SK-N-SH (cell line): ENCODE measurements at regions not wholly inside any gene's neighbourhood (a gene's known extent, or its start where the extent isn't known, plus 50 kb on each side); places are given as distances from the start of the nearest gene placed in this dataset.

Experiments used
- CTCF ChIP-seq: fragments of 200-600 bp; sonication (generic); IDR thresholded peaks from 2 replicates; pipeline ENCODE4 v1.6.1; 2017; ENCODE audit warnings: antibody characterized with exemption, mild to moderate bottlenecking, moderate library complexity
- GABPA ChIP-seq: IDR thresholded peaks from 2 replicates; pipeline ENCODE4 v1.4.0; 2012; ENCODE audit warnings: low read depth, mild to moderate bottlenecking
- IRF3 ChIP-seq: fragments of 150-350 bp; IDR thresholded peaks from 2 replicates; pipeline ENCODE4 v1.6.1; 2016; ENCODE audit warnings: mild to moderate bottlenecking, low read depth, low read length
- JUND ChIP-seq: IDR thresholded peaks from 2 replicates; pipeline ENCODE4 v1.4.0; 2012
- POLR2AphosphoS5 ChIP-seq: IDR thresholded peaks from 2 replicates; pipeline ENCODE4 v1.6.1; 2012; ENCODE audit warnings: low read depth, low read length
- TCF12 ChIP-seq: IDR thresholded peaks from 2 replicates; pipeline ENCODE4 v1.4.0; 2012
- YY1 ChIP-seq: IDR thresholded peaks from 2 replicates; pipeline ENCODE4 v1.4.0; 2012; ENCODE audit warnings: low read depth, mild to moderate bottlenecking
- TF ChIP-seq, protein P1 (sequence below): IDR thresholded peaks from 2 replicates; pipeline ENCODE4 v1.4.0; 2012; ENCODE audit warnings: low read depth

GRCh38 chr1:169051171-169051570 is 55.3 kb upstream of the ATP1B1 start:
- TF ChIP-seq CTCF (no peak), IRF3 (no peak), POLR2AphosphoS5 (no peak), GABPA (no peak), JUND (no peak), YY1 (no peak), TCF12 (no peak)
- TF ChIP-seq, protein P1, sequence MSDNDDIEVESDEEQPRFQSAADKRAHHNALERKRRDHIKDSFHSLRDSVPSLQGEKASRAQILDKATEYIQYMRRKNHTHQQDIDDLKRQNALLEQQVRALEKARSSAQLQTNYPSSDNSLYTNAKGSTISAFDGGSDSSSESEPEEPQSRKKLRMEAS: no peak
